Liver (tissue), 8 donors: ENCODE measurements at regions not wholly inside any gene's neighbourhood (a gene's known extent, or its start where the extent isn't known, plus 50 kb on each side); places are given as distances from the start of the nearest gene placed in this dataset.

Experiments
- DNase-seq: peaks from one replicate; pipeline ENCODE4 v3.0.0-alpha.2; 2017; ENCODE audit warnings: low spot score
- H3K27ac ChIP-seq, 2 donors: one replicate each; pipeline ENCODE4 v1.7.0; 2013; ENCODE audit warnings: inconsistent platforms in 2 of 2, low read length in 2 of 2, control low read depth in 1 of 2, low read depth in 1 of 2, mild to moderate bottlenecking in 1 of 2
- H3K27me3 ChIP-seq, 4 donors: one replicate each; pipeline versions ENCODE4 v1.6.1 to v1.7.0; 2013; ENCODE audit warnings: low read length in 3 of 4, inconsistent platforms in 1 of 4, mild to moderate bottlenecking in 1 of 4, moderate library complexity in 1 of 4; ENCODE audit not compliant: control insufficient read depth in 4 of 4, insufficient read depth in 4 of 4
- H3K36me3 ChIP-seq, 4 donors: one replicate each; pipeline versions ENCODE4 v1.6.1 to v1.7.0; 2013; ENCODE audit warnings: low read length in 3 of 4, mild to moderate bottlenecking in 3 of 4, low read depth in 1 of 4, moderate library complexity in 1 of 4; ENCODE audit not compliant: control insufficient read depth in 4 of 4, insufficient read depth in 3 of 4
- H3K4me1 ChIP-seq, 4 donors: one replicate each; pipeline versions ENCODE4 v1.6.1 to v1.7.0; 2013; ENCODE audit warnings: low read length in 3 of 4, mild to moderate bottlenecking in 3 of 4, moderate library complexity in 1 of 4; ENCODE audit not compliant: control insufficient read depth in 4 of 4, insufficient read depth in 4 of 4
- H3K4me3 ChIP-seq, 3 donors: one replicate each; pipeline versions ENCODE4 v1.6.1 to v1.7.0; 2013; ENCODE audit warnings: low read length in 3 of 3, control low read depth in 1 of 3, low read depth in 1 of 3, mild to moderate bottlenecking in 1 of 3
- H3K9ac ChIP-seq, 2 donors: one replicate each; pipeline ENCODE4 v1.7.0; 2013; ENCODE audit warnings: low read length in 2 of 2, mild to moderate bottlenecking in 2 of 2, moderate library complexity in 2 of 2, control low read depth in 1 of 2, low read depth in 1 of 2
- H3K9me3 ChIP-seq, 4 donors: one replicate each; pipeline versions ENCODE4 v1.6.1 to v1.7.0; 2013; ENCODE audit warnings: low read length in 3 of 4; ENCODE audit not compliant: control insufficient read depth in 4 of 4
- ATF3 ChIP-seq: IDR thresholded peaks from 2 replicates; pipeline ENCODE4 v1.6.1; 2016; ENCODE audit warnings: antibody characterized with exemption
- EGR1 ChIP-seq, 2 donors: IDR thresholded peaks; 2 replicates each; pipeline ENCODE4 v1.6.1; 2016 to 2018; ENCODE audit warnings: antibody characterized with exemption in 2 of 2, low read depth in 2 of 2
- FOXA2 ChIP-seq: IDR thresholded peaks from 2 replicates; pipeline ENCODE4 v1.6.1; 2016; ENCODE audit warnings: antibody characterized with exemption
- HNF4A ChIP-seq, 2 donors: conservative IDR thresholded peaks; 2 replicates each; pipeline ENCODE4 v1.6.1; 2016; ENCODE audit warnings: antibody characterized with exemption in 2 of 2, mild to moderate bottlenecking in 2 of 2
- JUND ChIP-seq, 2 donors: IDR thresholded peaks; 2 replicates each; pipeline ENCODE4 v1.6.1; 2016; ENCODE audit warnings: antibody characterized with exemption in 2 of 2
- NR2F2 ChIP-seq: IDR thresholded peaks from 2 replicates; pipeline ENCODE4 v1.6.1; 2016; ENCODE audit warnings: antibody characterized with exemption
- RAD21 ChIP-seq, 2 donors: IDR thresholded peaks; 2 replicates each; pipeline ENCODE4 v1.6.1; 2016; ENCODE audit warnings: antibody characterized with exemption in 2 of 2, mild to moderate bottlenecking in 2 of 2
- RXRA ChIP-seq, 2 donors: IDR thresholded peaks; 2 replicates each; pipeline ENCODE4 v1.6.1; 2017 to 2018; ENCODE audit warnings: antibody characterized with exemption in 2 of 2, mild to moderate bottlenecking in 1 of 2
- SP1 ChIP-seq: IDR thresholded peaks from 2 replicates; pipeline ENCODE4 v1.6.1; 2018; ENCODE audit warnings: antibody characterized with exemption, mild to moderate bottlenecking
- TAF1 ChIP-seq: conservative IDR thresholded peaks from 2 replicates; pipeline ENCODE4 v1.6.1; 2016; ENCODE audit warnings: antibody characterized with exemption, mild to moderate bottlenecking
- YY1 ChIP-seq: IDR thresholded peaks from 2 replicates; pipeline ENCODE4 v1.6.1; 2016; ENCODE audit warnings: antibody characterized with exemption, mild to moderate bottlenecking
- WGBS: extraction: QIAGEN DNeasy Blood & Tissue Kit; methylation state at CpG from one replicate; pipeline ENCODE4 v1.1.7; 2013; 5-methylcytosine and 5-hydroxymethylcytosine counted together
- TF ChIP-seq, protein P1 (sequence below): IDR thresholded peaks from 2 replicates; pipeline ENCODE4 v1.6.1; 2016; ENCODE audit warnings: antibody characterized with exemption
- TF ChIP-seq, protein P2 (sequence below): fragments of 150-350 bp; IDR thresholded peaks from 2 replicates; pipeline ENCODE4 v1.5.1; 2017; ENCODE audit warnings: improper control_type of control experiment, low read depth, low read length; ENCODE audit not compliant: missing input control
- donor health status: healthy.
- donor health status: healthy.
- donor health status: healthy.
- donor health status: healthy.
- donor health status: healthy.

GRCh38 chr9:79221084-79221483, 350.7 kb upstream of the TLE4 start:
- TF ChIP-seq NR2F2, result no peak
- no peak for TF ChIP-seq EGR1 (IDR thresholded peaks at IDR 0.05; ENCODE audit: low read depth in 2 of 2)
- TF ChIP-seq JUND (IDR thresholded peaks at IDR 0.05), result no peak
- no peak for TF ChIP-seq FOXA2
- TF ChIP-seq, protein P1, sequence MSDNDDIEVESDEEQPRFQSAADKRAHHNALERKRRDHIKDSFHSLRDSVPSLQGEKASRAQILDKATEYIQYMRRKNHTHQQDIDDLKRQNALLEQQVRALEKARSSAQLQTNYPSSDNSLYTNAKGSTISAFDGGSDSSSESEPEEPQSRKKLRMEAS, result no peak
- TF ChIP-seq, protein P2, sequence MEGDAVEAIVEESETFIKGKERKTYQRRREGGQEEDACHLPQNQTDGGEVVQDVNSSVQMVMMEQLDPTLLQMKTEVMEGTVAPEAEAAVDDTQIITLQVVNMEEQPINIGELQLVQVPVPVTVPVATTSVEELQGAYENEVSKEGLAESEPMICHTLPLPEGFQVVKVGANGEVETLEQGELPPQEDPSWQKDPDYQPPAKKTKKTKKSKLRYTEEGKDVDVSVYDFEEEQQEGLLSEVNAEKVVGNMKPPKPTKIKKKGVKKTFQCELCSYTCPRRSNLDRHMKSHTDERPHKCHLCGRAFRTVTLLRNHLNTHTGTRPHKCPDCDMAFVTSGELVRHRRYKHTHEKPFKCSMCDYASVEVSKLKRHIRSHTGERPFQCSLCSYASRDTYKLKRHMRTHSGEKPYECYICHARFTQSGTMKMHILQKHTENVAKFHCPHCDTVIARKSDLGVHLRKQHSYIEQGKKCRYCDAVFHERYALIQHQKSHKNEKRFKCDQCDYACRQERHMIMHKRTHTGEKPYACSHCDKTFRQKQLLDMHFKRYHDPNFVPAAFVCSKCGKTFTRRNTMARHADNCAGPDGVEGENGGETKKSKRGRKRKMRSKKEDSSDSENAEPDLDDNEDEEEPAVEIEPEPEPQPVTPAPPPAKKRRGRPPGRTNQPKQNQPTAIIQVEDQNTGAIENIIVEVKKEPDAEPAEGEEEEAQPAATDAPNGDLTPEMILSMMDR, result no peak
- Histone ChIP-seq H3K27ac (no peak overlapping the region), H3K4me1 (no peaks in the 10 kb centered on the region), H3K27me3 (no peaks in the 10 kb centered on the region), H3K4me3 (no peak overlapping the region), H3K9ac (no peak overlapping the region), H3K9me3 (no peaks in the 10 kb centered on the region), H3K36me3 (no peaks in the 10 kb centered on the region)
- 42% methylated on average over 1 of the region's 1 CpG for WGBS
- no peak for DNase-seq

GRCh38 chr9:79222483-79222882, 349.3 kb upstream of the TLE4 start:
- Histone ChIP-seq H3K27me3 (no peaks in the 10 kb centered on the region), H3K4me1 (no peaks in the 10 kb centered on the region), H3K27ac (no peak overlapping the region), H3K9ac (no peak overlapping the region), H3K9me3 (no peaks in the 10 kb centered on the region), H3K4me3 (no peak overlapping the region), H3K36me3 (no peaks in the 10 kb centered on the region)
- WGBS, result 86% methylated on average over 2 of the region's 2 CpGs
- TF ChIP-seq EGR1 (IDR thresholded peaks at IDR 0.05; ENCODE audit: low read depth in 2 of 2), result no peak
- TF ChIP-seq ATF3, result no peak
- TF ChIP-seq SP1, result no peak
- no peak for TF ChIP-seq RAD21 (IDR thresholded peaks at IDR 0.05)
- no peak for DNase-seq

- peaks cover 0 to 4% (median 0%) of the 10 kb centered on the region in 4 donors for H3K27me3 ChIP-seq
- no peak overlapping the region for H3K27ac ChIP-seq
- H3K36me3 ChIP-seq, result no peaks in the 10 kb centered on the region
- 72% methylated on average over 3 of the region's 3 CpGs for WGBS
- no peak for DNase-seq
- no peak overlapping the region for H3K9ac ChIP-seq
- no peak overlapping the region for H3K4me3 ChIP-seq
- no peaks in the 10 kb centered on the region for H3K9me3 ChIP-seq
- no peaks in the 10 kb centered on the region for H3K4me1 ChIP-seq
- TF ChIP-seq TAF1 (no peak), ATF3 (no peak), HNF4A (conservative IDR thresholded peaks at IDR 0.05) (no peak), JUND (IDR thresholded peaks at IDR 0.05) (no peak), EGR1 (IDR thresholded peaks at IDR 0.05; ENCODE audit: low read depth in 2 of 2) (no peak), YY1 (no peak), FOXA2 (no peak), RXRA (IDR thresholded peaks at IDR 0.05) (no peak), NR2F2 (no peak)
- TF ChIP-seq, protein P2, result no peak
Measured at GRCh38 chr9:79224672-79225433, 346.9 kb upstream of the TLE4 start.
